ENCODE measurements at regions not wholly inside any gene's neighbourhood (a gene's known extent, or its start where the extent isn't known, plus 50 kb on each side); places are given as distances from the start of the nearest gene placed in this dataset.

- DNase-seq (ENCODE audit: low spot score), result no peak
Measured at GRCh38 chr6:148086843-148087242, 255.8 kb upstream of the SASH1 start.

- no peak for DNase-seq (ENCODE audit: low spot score)
Measured at GRCh38 chr6:148087659-148088058, 255.0 kb upstream of the SASH1 start.

- DNase-seq (ENCODE audit: low spot score), result no peak
Measured at GRCh38 chr6:148090326-148090725, 252.3 kb upstream of the SASH1 start.

- no peak for DNase-seq (ENCODE audit: low spot score)
Measured at GRCh38 chr6:148091394-148091793, 251.2 kb upstream of the SASH1 start.

GRCh38 chr6:148103436-148103835, 239.2 kb upstream of the SASH1 start:
- DNase-seq (ENCODE audit: low spot score), result no peak

- no peak for DNase-seq (ENCODE audit: low spot score)
Measured at GRCh38 chr6:148104131-148104530, 238.5 kb upstream of the SASH1 start.

- DNase-seq (ENCODE audit: low spot score), result no peak
Measured at GRCh38 chr6:148105695-148106094, 236.9 kb upstream of the SASH1 start.

GRCh38 chr6:148107911-148108310, 234.7 kb upstream of the SASH1 start:
- no peak for DNase-seq (ENCODE audit: low spot score)

GRCh38 chr6:148109732-148110131, 232.9 kb upstream of the SASH1 start:
- peak; percentile 1 for DNase-seq (ENCODE audit: low spot score)

GRCh38 chr6:148110925-148111324, 231.7 kb upstream of the SASH1 start:
- DNase-seq (ENCODE audit: low spot score), result no peak

GRCh38 chr6:148112851-148113319, 229.8 kb upstream of the SASH1 start:
- no peak for DNase-seq (ENCODE audit: low spot score)

- no peak for DNase-seq (ENCODE audit: low spot score)
Measured at GRCh38 chr6:148116001-148116400, 226.6 kb upstream of the SASH1 start.

- DNase-seq (ENCODE audit: low spot score), result no peak
Measured at GRCh38 chr6:148118244-148118643, 224.4 kb upstream of the SASH1 start.

- DNase-seq (ENCODE audit: low spot score), result no peak
Measured at GRCh38 chr6:148128014-148128730, 214.5 kb upstream of the SASH1 start.

GRCh38 chr6:148134592-148134991, 208.0 kb upstream of the SASH1 start:
- no peak for DNase-seq (ENCODE audit: low spot score)

- DNase-seq (ENCODE audit: low spot score), result no peak
Measured at GRCh38 chr6:148136586-148136985, 206.1 kb upstream of the SASH1 start.

- no peak for DNase-seq (ENCODE audit: low spot score)
Measured at GRCh38 chr6:148137652-148138051, 205.0 kb upstream of the SASH1 start.

GRCh38 chr6:148138573-148138972, 204.1 kb upstream of the SASH1 start:
- no peak for DNase-seq (ENCODE audit: low spot score)

- DNase-seq (ENCODE audit: low spot score), result peak; percentile 10
Measured at GRCh38 chr6:148140772-148141557, 201.7 kb upstream of the SASH1 start.

GRCh38 chr6:148142821-148143220, 199.8 kb upstream of the SASH1 start:
- no peak for DNase-seq (ENCODE audit: low spot score)

- no peak for DNase-seq (ENCODE audit: low spot score)
Measured at GRCh38 chr6:148143771-148144170, 198.9 kb upstream of the SASH1 start.

- DNase-seq (ENCODE audit: low spot score), result peak; percentile 73
Measured at GRCh38 chr6:148144917-148145521, 197.6 kb upstream of the SASH1 start.

Measured in HT-29 (cell line).